SK-N-MC (cell line): ENCODE measurements at regions not wholly inside any gene's neighbourhood (a gene's known extent, or its start where the extent isn't known, plus 50 kb on each side); places are given as distances from the start of the nearest gene placed in this dataset.

ENCODE experiments used
- EZH2 ChIP-seq: fragments of 200-600 bp; sonication (generic); IDR thresholded peaks from one replicate; pipeline ENCODE4 v1.6.1; 2017; ENCODE audit warnings: antibody characterized with exemption
- FOXP2 ChIP-seq: optimal IDR thresholded peaks from 2 replicates; pipeline ENCODE3; 2011; ENCODE audit warnings: mild to moderate bottlenecking, moderate library complexity; ENCODE audit not compliant: insufficient read depth; ENCODE audit errors: extremely low read length, control extremely low read depth
- POLR2AphosphoS5 ChIP-seq: IDR thresholded peaks from 2 replicates; pipeline ENCODE4 v1.6.1; 2012; ENCODE audit warnings: mild to moderate bottlenecking, low read depth, low read length, borderline replicate concordance

DNA sequence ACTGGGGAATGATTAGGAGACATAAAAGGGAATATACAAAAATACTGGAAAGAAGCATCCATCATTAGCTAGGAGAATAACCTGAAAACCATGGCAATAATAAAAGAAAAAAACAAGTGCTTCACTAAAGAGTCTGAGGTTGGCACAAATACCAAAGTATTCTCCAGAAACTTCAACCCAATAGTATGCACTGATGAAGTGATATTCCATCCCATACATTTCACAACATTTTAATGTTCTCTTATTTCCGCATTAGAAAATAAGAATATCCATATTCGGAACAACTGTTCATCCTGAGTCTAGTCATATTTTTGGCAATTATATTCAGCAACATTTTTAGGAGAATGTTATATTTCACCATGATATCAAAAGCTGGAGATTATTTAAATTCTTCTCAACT lies 116.2 kb downstream of the POSTN start:
- TF ChIP-seq EZH2 (no peak), POLR2AphosphoS5 (no peak), FOXP2 (no peak)
